VCaP (cell line): ENCODE measurements at regions not wholly inside any gene's neighbourhood (a gene's known extent, or its start where the extent isn't known, plus 50 kb on each side); places are given as distances from the start of the nearest gene placed in this dataset.

Experiments used
- H3K27ac ChIP-seq: fragments of 450-650 bp; 2 replicates; pipeline ENCODE4 v1.5.1; 2017
- CTCF ChIP-seq: fragments of 450-650 bp; conservative IDR thresholded peaks from 2 replicates; pipeline ENCODE4 v1.5.1; 2017; ENCODE audit warnings: mild to moderate bottlenecking, moderate library complexity

GRCh38 chr7:47191316-47191715 lies 390.6 kb downstream of the TNS3 start:
- TF ChIP-seq CTCF, result no peak
- no peak overlapping the region for H3K27ac ChIP-seq

GRCh38 chr7:47190462-47190861 lies 391.4 kb downstream of the TNS3 start:
- TF ChIP-seq CTCF, result no peak
- H3K27ac ChIP-seq, result no peak overlapping the region

GRCh38 chr7:47188653-47189315 lies 393.1 kb downstream of the TNS3 start:
- no peak overlapping the region for H3K27ac ChIP-seq
- no peak for TF ChIP-seq CTCF

- TF ChIP-seq CTCF, result no peak
- H3K27ac ChIP-seq, result no peak overlapping the region
Measured at GRCh38 chr7:47188136-47188535, 393.8 kb downstream of the TNS3 start.

- no peak for TF ChIP-seq CTCF
- H3K27ac ChIP-seq, result no peak overlapping the region
Measured at GRCh38 chr7:47186316-47186715, 395.6 kb downstream of the TNS3 start.

- H3K27ac ChIP-seq, result no peak overlapping the region
- TF ChIP-seq CTCF, result no peak
Measured at GRCh38 chr7:47185839-47186238, 396.1 kb downstream of the TNS3 start.

- TF ChIP-seq CTCF, result no peak
- no peak overlapping the region for H3K27ac ChIP-seq
Measured at GRCh38 chr7:47185170-47185569, 396.7 kb downstream of the TNS3 start.
